ENCODE measurements at regions not wholly inside any gene's neighbourhood (a gene's known extent, or its start where the extent isn't known, plus 50 kb on each side); places are given as distances from the start of the nearest gene placed in this dataset.

DNA sequence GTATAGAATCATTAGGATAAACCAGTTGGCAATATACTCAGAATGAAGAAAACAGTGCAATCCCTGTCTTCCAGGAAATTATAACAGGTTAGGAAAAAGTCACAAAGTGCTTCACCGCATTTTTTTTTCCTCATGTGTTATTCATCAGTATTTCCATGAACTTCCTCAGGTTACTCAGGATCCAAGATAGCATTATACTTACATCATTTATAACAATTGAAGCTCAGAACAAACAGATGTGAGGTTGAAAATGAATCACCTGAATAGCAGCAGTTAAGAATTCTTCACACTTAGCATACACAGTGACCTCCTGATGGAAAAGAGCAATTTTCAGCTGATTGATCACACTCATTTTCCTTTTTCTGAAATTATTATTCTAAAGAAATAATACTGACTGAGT lies 1040.7 kb upstream of the B3GALT2 start:
- Histone ChIP-seq H3K79me2 (ENCODE audit: low read depth) (no peaks in the 10 kb centered on the region), H3F3A (ENCODE audit: insufficient read depth, low read depth) (no peaks in the 10 kb centered on the region), H3K9me2 (ENCODE audit: insufficient read depth) (peaks cover 3% of the 10 kb centered on the region; the same call in 1 of the 2 replicates), H3K4me1 (replicated peaks; ENCODE audit: insufficient read depth) (no peaks in the 10 kb centered on the region), H3K4me2 (no peak overlapping the region), H3K4me3 (no peak overlapping the region), H3K36me3 (ENCODE audit: low read depth) (no peaks in the 10 kb centered on the region), H3K27ac (no peak overlapping the region), H3K9me3 (ENCODE audit: insufficient read depth, low read depth) (no peaks in the 10 kb centered on the region), H2AFZ (no peak overlapping the region), H3K27me3 (ENCODE audit: insufficient read depth, low read depth) (no peaks in the 10 kb centered on the region), H4K20me1 (ENCODE audit: insufficient read depth) (no peaks in the 10 kb centered on the region)
- intact Hi-C loops (cut with micrococcal nuclease; ENCODE audit: unreplicated experiment): no loop called here
- POLR2A ChIA-PET (ENCODE audit: unreplicated experiment): no interaction called here
- DNase-seq: no peak
- no peak for TF ChIP-seq EZH2 (IDR thresholded peaks at IDR 0.05; ENCODE audit: low read depth)
- CTCF ChIA-PET: no interaction called here
- BruUV-seq (replicated peaks): no TSS peak

DNA sequence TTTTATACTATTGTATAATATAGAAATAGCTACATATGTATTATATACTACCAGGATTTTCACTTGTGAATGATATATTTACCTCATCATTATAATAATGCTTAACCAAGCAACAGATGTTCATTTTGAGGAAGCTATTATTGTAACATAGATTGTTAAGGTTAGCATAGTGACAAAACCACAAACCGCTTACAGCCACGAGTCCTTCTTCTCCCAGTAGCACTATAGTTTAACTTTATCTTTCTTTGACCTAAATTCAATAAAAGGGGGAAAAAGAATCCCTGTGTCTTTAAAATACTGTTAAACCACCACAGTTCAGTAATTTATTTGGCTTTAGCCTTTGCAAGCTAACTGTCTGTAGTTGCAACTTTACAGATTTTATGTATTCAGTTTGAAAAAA lies 1039.4 kb upstream of the B3GALT2 start:
- H3K9me2 ChIP-seq (ENCODE audit: insufficient read depth): peaks cover 3% of the 10 kb centered on the region; the same call in 1 of the 2 replicates
- intact Hi-C loops (cut with micrococcal nuclease; ENCODE audit: unreplicated experiment): no loop called here
- H3K4me1 ChIP-seq (replicated peaks; ENCODE audit: insufficient read depth): no peaks in the 10 kb centered on the region
- H3K9me3 ChIP-seq (ENCODE audit: insufficient read depth, low read depth): no peaks in the 10 kb centered on the region
- no peaks in the 10 kb centered on the region for H3K27me3 ChIP-seq (ENCODE audit: insufficient read depth, low read depth)
- no peak for DNase-seq
- H3K27ac ChIP-seq: no peak overlapping the region
- CTCF ChIA-PET: no interaction called here
- no peaks in the 10 kb centered on the region for H3K36me3 ChIP-seq (ENCODE audit: low read depth)
- H3K79me2 ChIP-seq (ENCODE audit: low read depth): no peaks in the 10 kb centered on the region
- H3F3A ChIP-seq (ENCODE audit: insufficient read depth, low read depth): no peaks in the 10 kb centered on the region
- no peaks in the 10 kb centered on the region for H4K20me1 ChIP-seq (ENCODE audit: insufficient read depth)
- TF ChIP-seq EZH2 (IDR thresholded peaks at IDR 0.05; ENCODE audit: low read depth): no peak
- TF ChIP-seq, protein P1, sequence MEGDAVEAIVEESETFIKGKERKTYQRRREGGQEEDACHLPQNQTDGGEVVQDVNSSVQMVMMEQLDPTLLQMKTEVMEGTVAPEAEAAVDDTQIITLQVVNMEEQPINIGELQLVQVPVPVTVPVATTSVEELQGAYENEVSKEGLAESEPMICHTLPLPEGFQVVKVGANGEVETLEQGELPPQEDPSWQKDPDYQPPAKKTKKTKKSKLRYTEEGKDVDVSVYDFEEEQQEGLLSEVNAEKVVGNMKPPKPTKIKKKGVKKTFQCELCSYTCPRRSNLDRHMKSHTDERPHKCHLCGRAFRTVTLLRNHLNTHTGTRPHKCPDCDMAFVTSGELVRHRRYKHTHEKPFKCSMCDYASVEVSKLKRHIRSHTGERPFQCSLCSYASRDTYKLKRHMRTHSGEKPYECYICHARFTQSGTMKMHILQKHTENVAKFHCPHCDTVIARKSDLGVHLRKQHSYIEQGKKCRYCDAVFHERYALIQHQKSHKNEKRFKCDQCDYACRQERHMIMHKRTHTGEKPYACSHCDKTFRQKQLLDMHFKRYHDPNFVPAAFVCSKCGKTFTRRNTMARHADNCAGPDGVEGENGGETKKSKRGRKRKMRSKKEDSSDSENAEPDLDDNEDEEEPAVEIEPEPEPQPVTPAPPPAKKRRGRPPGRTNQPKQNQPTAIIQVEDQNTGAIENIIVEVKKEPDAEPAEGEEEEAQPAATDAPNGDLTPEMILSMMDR (conservative IDR thresholded peaks at IDR 0.05): no peak
- BruUV-seq (replicated peaks): no TSS peak
- POLR2A ChIA-PET (ENCODE audit: unreplicated experiment): no interaction called here
- no peak overlapping the region for H3K4me3 ChIP-seq
- H3K4me2 ChIP-seq: no peak overlapping the region
- no peak overlapping the region for H2AFZ ChIP-seq

DNA sequence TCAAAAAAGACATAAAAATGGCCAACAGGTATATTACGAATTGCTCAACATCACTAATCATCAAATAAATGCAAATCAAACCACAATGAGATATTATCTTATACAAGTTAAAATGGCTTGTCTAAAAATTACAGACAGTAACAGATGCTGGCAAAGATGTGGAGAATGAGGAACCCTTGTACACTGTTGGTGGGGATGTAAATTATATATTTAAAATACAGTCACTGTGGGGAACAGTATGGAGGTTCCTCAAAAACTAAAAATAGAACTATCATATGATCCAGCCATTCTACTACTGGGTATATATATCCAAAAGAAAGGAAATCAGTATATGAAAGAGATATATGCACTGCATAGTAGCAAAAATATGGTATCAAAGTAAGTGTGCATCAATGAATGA lies 1037.2 kb upstream of the B3GALT2 start:
- no peak overlapping the region for H2AFZ ChIP-seq
- H3K27ac ChIP-seq: no peak overlapping the region
- POLR2A ChIA-PET (ENCODE audit: unreplicated experiment): no interaction called here
- no peak overlapping the region for H3K4me3 ChIP-seq
- intact Hi-C loops (cut with micrococcal nuclease; ENCODE audit: unreplicated experiment): no loop called here
- H3K79me2 ChIP-seq (ENCODE audit: low read depth): no peaks in the 10 kb centered on the region
- DNase-seq: no peak
- TF ChIP-seq EZH2 (IDR thresholded peaks at IDR 0.05; ENCODE audit: low read depth): no peak
- TF ChIP-seq, protein P1 (conservative IDR thresholded peaks at IDR 0.05): no peak
- no peaks in the 10 kb centered on the region for H3K4me1 ChIP-seq (replicated peaks; ENCODE audit: insufficient read depth)
- H3K9me3 ChIP-seq (ENCODE audit: insufficient read depth, low read depth): no peaks in the 10 kb centered on the region
- no peaks in the 10 kb centered on the region for H3K27me3 ChIP-seq (ENCODE audit: insufficient read depth, low read depth)
- no TSS peak for BruUV-seq (replicated peaks)
- H3K4me2 ChIP-seq: no peak overlapping the region
- H3K36me3 ChIP-seq (ENCODE audit: low read depth): no peaks in the 10 kb centered on the region
- peaks cover 2% of the 10 kb centered on the region; the same call in 1 of the 2 replicates for H3K9me2 ChIP-seq (ENCODE audit: insufficient read depth)
- no peaks in the 10 kb centered on the region for H4K20me1 ChIP-seq (ENCODE audit: insufficient read depth)
- H3F3A ChIP-seq (ENCODE audit: insufficient read depth, low read depth): no peaks in the 10 kb centered on the region
- CTCF ChIA-PET: no interaction called here

DNA sequence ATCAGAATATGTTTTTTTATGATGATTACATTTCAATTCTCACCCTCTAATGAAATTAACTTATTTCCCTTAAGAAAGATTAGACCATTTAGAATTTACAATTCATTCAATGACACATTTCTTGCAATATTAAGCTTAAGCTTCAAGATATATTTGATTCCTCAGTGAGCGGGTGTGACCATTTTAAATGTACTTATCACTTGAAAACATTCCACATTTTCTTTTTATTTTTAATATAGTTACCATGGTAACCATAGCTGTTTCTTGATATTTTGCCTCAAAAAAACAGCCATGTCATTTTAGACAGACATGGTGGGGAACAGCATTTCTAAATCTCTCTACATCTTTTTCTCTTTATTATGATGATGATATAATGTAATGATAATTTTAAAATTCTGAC lies 1029.0 kb upstream of the B3GALT2 start:
- Histone ChIP-seq H3K9me2 (ENCODE audit: insufficient read depth) (no peaks in the 10 kb centered on the region), H4K20me1 (ENCODE audit: insufficient read depth) (no peaks in the 10 kb centered on the region), H3K9me3 (ENCODE audit: insufficient read depth, low read depth) (no peaks in the 10 kb centered on the region; the same call in 1 of the 2 replicates), H3K27me3 (ENCODE audit: insufficient read depth, low read depth) (no peaks in the 10 kb centered on the region), H3K4me2 (no peak overlapping the region), H3K27ac (no peak overlapping the region), H3K79me2 (ENCODE audit: low read depth) (no peaks in the 10 kb centered on the region), H3F3A (ENCODE audit: insufficient read depth, low read depth) (no peaks in the 10 kb centered on the region), H3K36me3 (ENCODE audit: low read depth) (no peaks in the 10 kb centered on the region), H3K4me1 (replicated peaks; ENCODE audit: insufficient read depth) (no peaks in the 10 kb centered on the region), H2AFZ (no peak overlapping the region), H3K4me3 (no peak overlapping the region)
- TF ChIP-seq, protein P1 (conservative IDR thresholded peaks at IDR 0.05): no peak
- TF ChIP-seq EZH2 (IDR thresholded peaks at IDR 0.05; ENCODE audit: low read depth): no peak
- DNase-seq: no peak
- intact Hi-C loops (cut with micrococcal nuclease; ENCODE audit: unreplicated experiment): no loop called here
- ChIA-PET CTCF (no interaction called here), POLR2A (ENCODE audit: unreplicated experiment) (no interaction called here)
- BruUV-seq (replicated peaks): no TSS peak

Measured in PC-9 (cell line).